OCI-LY7 (cell line): ENCODE measurements at regions not wholly inside any gene's neighbourhood (a gene's known extent, or its start where the extent isn't known, plus 50 kb on each side); places are given as distances from the start of the nearest gene placed in this dataset.

Experiments used
- CTCF ChIP-seq: fragments of 200-600 bp; sonication (generic); conservative IDR thresholded peaks from 2 replicates; pipeline ENCODE4 v1.5.1; 2014; ENCODE audit warnings: mild to moderate bottlenecking, antibody characterized with exemption, low read length, moderate library complexity, mixed read lengths
- EZH2phosphoT487 ChIP-seq: fragments of 200-600 bp; sonication (generic); IDR thresholded peaks from 2 replicates; pipeline ENCODE4 v1.6.1; 2018; ENCODE audit warnings: low read depth, borderline replicate concordance, mild to moderate bottlenecking, mixed run types, antibody characterized with exemption, low read length, moderate library complexity, mixed read lengths

GRCh38 chr12:78628491-78629100, 236.0 kb upstream of the SYT1 start:
- TF ChIP-seq CTCF (no peak), EZH2phosphoT487 (no peak)
